H9 (cell line): ENCODE measurements at regions not wholly inside any gene's neighbourhood (a gene's known extent, or its start where the extent isn't known, plus 50 kb on each side); places are given as distances from the start of the nearest gene placed in this dataset.

Source experiments
- DNase-seq: peaks from one replicate; pipeline ENCODE4 v3.0.0-alpha.2; 2017
- H2AFZ ChIP-seq: one replicate; pipeline ENCODE4 v1.6.1; 2013; ENCODE audit warnings: mild to moderate bottlenecking, low read length, control low read depth, moderate library complexity
- H2AK5ac ChIP-seq: 2 replicates; pipeline ENCODE4 v1.6.1; 2013; ENCODE audit warnings: low read length, control low read depth, mixed read lengths; ENCODE audit not compliant: insufficient read length
- H2BK120ac ChIP-seq: one replicate; pipeline ENCODE4 v1.6.1; 2013; ENCODE audit warnings: low read depth, mild to moderate bottlenecking, low read length, control low read depth, inconsistent platforms; ENCODE audit not compliant: poor library complexity, severe bottlenecking
- H2BK12ac ChIP-seq: 2 replicates; pipeline ENCODE4 v1.6.1; 2013; ENCODE audit warnings: low read length, control low read depth, mixed read lengths, low read depth; ENCODE audit not compliant: insufficient read length
- H2BK15ac ChIP-seq: 2 replicates; pipeline ENCODE4 v1.6.1; 2013; ENCODE audit warnings: low read depth, low read length, control low read depth
- H2BK20ac ChIP-seq: one replicate; pipeline ENCODE4 v1.6.1; 2013; ENCODE audit warnings: low read depth, mild to moderate bottlenecking, low read length, control low read depth, inconsistent platforms; ENCODE audit not compliant: poor library complexity, severe bottlenecking
- H2BK5ac ChIP-seq: 2 replicates; pipeline ENCODE4 v1.6.1; 2013; ENCODE audit warnings: low read length, control low read depth, mixed read lengths; ENCODE audit not compliant: insufficient read length
- H3K14ac ChIP-seq: 2 replicates; pipeline ENCODE4 v1.6.1; 2013; ENCODE audit warnings: low read length, control low read depth; ENCODE audit not compliant: insufficient read depth
- H3K18ac ChIP-seq: 2 replicates; pipeline ENCODE4 v1.6.1; 2013; ENCODE audit warnings: low read depth, mild to moderate bottlenecking, mixed read lengths, low read length, control low read depth; ENCODE audit not compliant: insufficient read length
- H3K23ac ChIP-seq: 2 replicates; pipeline ENCODE4 v1.6.1; 2013; ENCODE audit warnings: low read length, control low read depth, mixed read lengths, low read depth; ENCODE audit not compliant: insufficient read length
- H3K23me2 ChIP-seq: 2 replicates; pipeline ENCODE4 v1.6.1; 2013; ENCODE audit warnings: low read depth, mild to moderate bottlenecking, mixed read lengths, low read length, control low read depth; ENCODE audit not compliant: insufficient read length, poor library complexity, severe bottlenecking
- H3K27ac ChIP-seq: 2 replicates; pipeline ENCODE4 v1.5.1; 2013; ENCODE audit warnings: low read length, control low read depth, mixed read lengths, low read depth; ENCODE audit not compliant: insufficient read length
- H3K27me3 ChIP-seq: 2 replicates; pipeline ENCODE4 v1.6.1; 2013; ENCODE audit warnings: low read length, control low read depth, inconsistent platforms; ENCODE audit not compliant: insufficient read depth
- H3K4ac ChIP-seq: 2 replicates; pipeline ENCODE4 v1.6.1; 2013; ENCODE audit warnings: low read depth, mild to moderate bottlenecking, control low read depth, inconsistent platforms, low read length, moderate library complexity
- H3K4me1 ChIP-seq: 2 replicates; pipeline ENCODE4 v1.6.1; 2013; ENCODE audit warnings: low read length, control low read depth, inconsistent platforms; ENCODE audit not compliant: insufficient read depth
- H3K4me2 ChIP-seq: 2 replicates; pipeline ENCODE4 v1.6.1; 2013; ENCODE audit warnings: low read length, control low read depth, mixed read lengths; ENCODE audit not compliant: insufficient read length, insufficient read depth
- H3K56ac ChIP-seq: 2 replicates; pipeline ENCODE4 v1.6.1; 2013; ENCODE audit warnings: low read depth, mild to moderate bottlenecking, mixed read lengths, low read length, control low read depth; ENCODE audit not compliant: insufficient read length
- H3K79me1 ChIP-seq: 2 replicates; pipeline ENCODE4 v1.6.1; 2013; ENCODE audit warnings: low read depth, mild to moderate bottlenecking, moderate library complexity, low read length, control low read depth, inconsistent platforms; ENCODE audit not compliant: insufficient read depth, poor library complexity, severe bottlenecking
- H3K79me2 ChIP-seq: 2 replicates; pipeline ENCODE4 v1.6.1; 2013; ENCODE audit warnings: low read length, control low read depth, inconsistent platforms; ENCODE audit not compliant: insufficient read depth
- H3K9ac ChIP-seq: 2 replicates; pipeline ENCODE4 v1.6.1; 2013; ENCODE audit warnings: low read length, control low read depth, mixed read lengths; ENCODE audit not compliant: insufficient read length; ENCODE audit errors: extremely low read depth
- H3K9me3 ChIP-seq: one replicate; pipeline ENCODE4 v1.6.1; 2013; ENCODE audit warnings: low read depth, low read length, inconsistent platforms; ENCODE audit not compliant: control insufficient read depth
- H3T11ph ChIP-seq: one replicate; pipeline ENCODE4 v1.6.1; 2013; ENCODE audit warnings: mild to moderate bottlenecking, low read length, control low read depth, inconsistent platforms
- H4K20me1 ChIP-seq: one replicate; pipeline ENCODE4 v1.6.1; 2013; ENCODE audit not compliant: control insufficient read depth, insufficient read length, insufficient read depth
- H4K5ac ChIP-seq: 2 replicates; pipeline ENCODE4 v1.6.1; 2013; ENCODE audit warnings: low read depth, mild to moderate bottlenecking, mixed read lengths, low read length, control low read depth; ENCODE audit not compliant: insufficient read length
- H4K8ac ChIP-seq: replicated peaks from 2 replicates; pipeline ENCODE4 v1.6.1; 2013; ENCODE audit warnings: low read length, control low read depth, mixed read lengths, low read depth; ENCODE audit not compliant: insufficient read length
- H4K91ac ChIP-seq: 2 replicates; pipeline ENCODE4 v1.6.1; 2013; ENCODE audit warnings: low read depth, mild to moderate bottlenecking, moderate library complexity, mixed read lengths, low read length, control low read depth; ENCODE audit not compliant: insufficient read length
- H3K27ac Mint-ChIP-seq, 3 experiments: 2 replicates in 2 of 3; 3 replicates in 1 of 3; pipeline ENCODE4 v1.8.0; 2020 to 2021; ENCODE audit warnings: mixed read lengths in 3 of 3, mild to moderate bottlenecking in 1 of 3, moderate library complexity in 1 of 3
- H3K27me3 Mint-ChIP-seq: 2 replicates; pipeline ENCODE4 v1.8.0; 2021; ENCODE audit warnings: low read depth, mild to moderate bottlenecking, moderate library complexity, mixed read lengths
- H3K36me3 Mint-ChIP-seq, 3 experiments: 2 replicates in 2 of 3; 3 replicates in 1 of 3; pipeline ENCODE4 v1.8.0; 2020 to 2021; ENCODE audit warnings: low read depth in 3 of 3, mixed read lengths in 3 of 3; ENCODE audit not compliant: insufficient read depth in 1 of 3
- H3K4me1 Mint-ChIP-seq, 2 experiments: 2 replicates each; pipeline ENCODE4 v1.8.0; 2020; ENCODE audit warnings: mixed read lengths in 2 of 2
- H3K4me3 Mint-ChIP-seq, 2 experiments: 2 replicates in 1 of 2; 3 replicates in 1 of 2; pipeline ENCODE4 v1.8.0; 2020 to 2021; ENCODE audit warnings: mild to moderate bottlenecking in 2 of 2, mixed read lengths in 2 of 2, moderate library complexity in 1 of 2
- H3K9me3 Mint-ChIP-seq, 2 experiments: 2 replicates in 1 of 2; 3 replicates in 1 of 2; pipeline ENCODE4 v1.8.0; 2020; ENCODE audit warnings: mild to moderate bottlenecking in 2 of 2, mixed read lengths in 2 of 2, moderate library complexity in 1 of 2
- WGBS: extraction: QIAGEN DNeasy Blood & Tissue Kit; methylation state at CpG from one replicate; pipeline ENCODE4 v1.1.7; 2013; ENCODE audit warnings: missing lambda C conversion rate, low lambda C conversion rate, mixed read lengths; ENCODE audit not compliant: insufficient read length; ENCODE audit errors: extremely low coverage; 5-methylcytosine and 5-hydroxymethylcytosine counted together
- TF ChIP-seq, protein P1 (sequence below): fragments of 200-600 bp; sonication (generic); conservative IDR thresholded peaks from 3 replicates; pipeline ENCODE4 v1.8.0; 2021; ENCODE audit warnings: antibody characterized with exemption, mild to moderate bottlenecking

DNA sequence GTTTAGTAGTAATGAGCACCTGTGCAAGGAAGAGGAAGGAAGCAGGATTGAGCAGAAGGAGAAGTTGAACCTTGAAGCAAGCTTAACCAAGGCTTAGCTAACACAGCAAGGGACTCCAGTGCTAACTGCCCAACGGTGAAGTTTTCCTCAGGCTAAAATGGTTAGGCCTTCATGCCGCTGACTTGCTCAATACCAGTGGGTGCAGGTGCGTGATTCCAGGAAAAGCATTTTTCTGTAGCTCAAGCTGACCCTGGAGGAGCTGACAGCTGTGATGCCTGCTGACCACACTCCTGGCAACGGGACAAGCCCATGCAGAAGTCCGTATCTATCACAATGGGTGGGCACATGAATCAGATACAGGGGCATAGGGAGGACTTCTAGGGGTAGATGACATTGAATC is 76.5 kb upstream of the FGGY start:
- Histone ChIP-seq H3K4ac (no peak overlapping the region), H3K56ac (no peak overlapping the region), H2BK12ac (no peak overlapping the region), H4K91ac (no peak overlapping the region), H3K4me2 (no peak overlapping the region), H3K27me3 (no peaks in the 10 kb centered on the region), H2AK5ac (no peak overlapping the region), H3K14ac (no peak overlapping the region), H2BK5ac (no peak overlapping the region), H3K79me2 (no peaks in the 10 kb centered on the region), H2BK15ac (no peak overlapping the region), H3K23me2 (no peaks in the 10 kb centered on the region), H3K9me3 (no peaks in the 10 kb centered on the region), H3K4me1 (no peaks in the 10 kb centered on the region), H3K18ac (no peak overlapping the region), H4K20me1 (no peaks in the 10 kb centered on the region), H3K9ac (no peak overlapping the region), H2AFZ (no peak overlapping the region), H2BK20ac (no peak overlapping the region), H3T11ph (no peak overlapping the region), H4K5ac (no peak overlapping the region), H3K27ac (no peak overlapping the region), H3K23ac (no peak overlapping the region), H2BK120ac (no peak overlapping the region), H4K8ac (no peak overlapping the region), H3K79me1 (no peaks in the 10 kb centered on the region)
- peaks cover 6 to 17% (median 9%) of the 10 kb centered on the region in 3 experiments for H3K36me3 Mint-ChIP-seq
- no CpG with 5 or more reads among the region's 5 CpGs for WGBS
- H3K27me3 Mint-ChIP-seq: no peaks in the 10 kb centered on the region; the same call in 1 of the 2 replicates
- DNase-seq: no peak
- TF ChIP-seq, protein P1, sequence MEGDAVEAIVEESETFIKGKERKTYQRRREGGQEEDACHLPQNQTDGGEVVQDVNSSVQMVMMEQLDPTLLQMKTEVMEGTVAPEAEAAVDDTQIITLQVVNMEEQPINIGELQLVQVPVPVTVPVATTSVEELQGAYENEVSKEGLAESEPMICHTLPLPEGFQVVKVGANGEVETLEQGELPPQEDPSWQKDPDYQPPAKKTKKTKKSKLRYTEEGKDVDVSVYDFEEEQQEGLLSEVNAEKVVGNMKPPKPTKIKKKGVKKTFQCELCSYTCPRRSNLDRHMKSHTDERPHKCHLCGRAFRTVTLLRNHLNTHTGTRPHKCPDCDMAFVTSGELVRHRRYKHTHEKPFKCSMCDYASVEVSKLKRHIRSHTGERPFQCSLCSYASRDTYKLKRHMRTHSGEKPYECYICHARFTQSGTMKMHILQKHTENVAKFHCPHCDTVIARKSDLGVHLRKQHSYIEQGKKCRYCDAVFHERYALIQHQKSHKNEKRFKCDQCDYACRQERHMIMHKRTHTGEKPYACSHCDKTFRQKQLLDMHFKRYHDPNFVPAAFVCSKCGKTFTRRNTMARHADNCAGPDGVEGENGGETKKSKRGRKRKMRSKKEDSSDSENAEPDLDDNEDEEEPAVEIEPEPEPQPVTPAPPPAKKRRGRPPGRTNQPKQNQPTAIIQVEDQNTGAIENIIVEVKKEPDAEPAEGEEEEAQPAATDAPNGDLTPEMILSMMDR: no peak
- no peak overlapping the region for H3K27ac Mint-ChIP-seq
- H3K9me3 Mint-ChIP-seq: peaks cover 12 to 14% of the 10 kb centered on the region in 2 experiments
- peaks cover 10 to 18% of the 10 kb centered on the region in 2 experiments for H3K4me1 Mint-ChIP-seq
- H3K4me3 Mint-ChIP-seq: no peak overlapping the region
